Natural killer cell treated with Interleukin-12 subunit alpha and Interleukin-12 subunit beta and Interleukin-15 and Interleukin-18, amount 100 ng/mL, for 72 hours (primary cell): ENCODE measurements at regions not wholly inside any gene's neighbourhood (a gene's known extent, or its start where the extent isn't known, plus 50 kb on each side); places are given as distances from the start of the nearest gene placed in this dataset.

Experiments
- ATAC-seq, 2 donors: fragments of 150-1000 bp; cut with Tn5 transposase in 1 of 2; sonication (Bioruptor Pico), chemical (Tn5 transposase) in 1 of 2; 2 replicates each; pipeline ENCODE4 v1.10.0; 2021
- DNase-seq: peaks from one replicate; pipeline ENCODE4 v3.0.0; 2022; ENCODE audit warnings: low spot score
- H3K27ac Mint-ChIP-seq, 2 donors: 1 replicate in 1 of 2; 2 replicates in 1 of 2; pipeline ENCODE4 v1.8.0; 2022; ENCODE audit warnings: mixed read lengths in 2 of 2, mild to moderate bottlenecking in 1 of 2, moderate library complexity in 1 of 2
- H3K27me3 Mint-ChIP-seq, 2 donors: 1 replicate in 1 of 2; 2 replicates in 1 of 2; pipeline ENCODE4 v1.8.0; 2022; ENCODE audit warnings: mixed read lengths in 2 of 2
- H3K36me3 Mint-ChIP-seq: one replicate; pipeline ENCODE4 v1.8.0; 2022; ENCODE audit warnings: mixed read lengths
- H3K4me1 Mint-ChIP-seq, 2 donors: 1 replicate in 1 of 2; 2 replicates in 1 of 2; pipeline ENCODE4 v1.8.0; 2022; ENCODE audit warnings: low read depth in 2 of 2, mixed read lengths in 2 of 2, mild to moderate bottlenecking in 1 of 2
- H3K4me3 Mint-ChIP-seq: one replicate; pipeline ENCODE4 v1.8.0; 2022; ENCODE audit warnings: mixed read lengths
- H3K9me3 Mint-ChIP-seq: 2 replicates; pipeline ENCODE4 v1.8.0; 2022; ENCODE audit warnings: mixed read lengths

DNA sequence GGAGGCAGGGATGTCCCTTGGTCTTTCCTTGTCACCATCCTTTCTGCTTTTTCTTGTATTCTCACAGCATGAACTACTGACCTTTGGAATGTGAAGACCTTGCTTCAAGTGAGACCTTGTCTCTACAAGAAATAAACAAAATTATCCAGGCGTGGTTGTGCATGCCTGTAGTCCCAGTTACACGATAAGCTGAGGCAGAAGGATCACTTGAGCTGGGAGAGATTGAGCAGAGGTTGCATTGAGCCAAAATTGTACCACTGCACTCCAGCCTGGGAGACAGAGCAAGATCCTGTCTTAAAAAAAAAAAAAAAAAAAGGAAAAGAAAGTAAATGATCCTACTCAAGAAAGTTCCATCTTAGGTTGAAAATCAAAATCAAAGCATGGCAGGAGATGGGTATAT, 173.7 kb downstream of the IRS1 start:
- no peaks in the 10 kb centered on the region for H3K9me3 Mint-ChIP-seq
- H3K36me3 Mint-ChIP-seq = no peaks in the 10 kb centered on the region
- H3K27me3 Mint-ChIP-seq = peaks cover 4 to 10% of the 10 kb centered on the region in 2 donors
- H3K4me1 Mint-ChIP-seq = no peaks in the 10 kb centered on the region
- H3K4me3 Mint-ChIP-seq = no peak overlapping the region
- no peak overlapping the region for H3K27ac Mint-ChIP-seq
- DNase-seq = no peak
- ATAC-seq = no peak

DNA sequence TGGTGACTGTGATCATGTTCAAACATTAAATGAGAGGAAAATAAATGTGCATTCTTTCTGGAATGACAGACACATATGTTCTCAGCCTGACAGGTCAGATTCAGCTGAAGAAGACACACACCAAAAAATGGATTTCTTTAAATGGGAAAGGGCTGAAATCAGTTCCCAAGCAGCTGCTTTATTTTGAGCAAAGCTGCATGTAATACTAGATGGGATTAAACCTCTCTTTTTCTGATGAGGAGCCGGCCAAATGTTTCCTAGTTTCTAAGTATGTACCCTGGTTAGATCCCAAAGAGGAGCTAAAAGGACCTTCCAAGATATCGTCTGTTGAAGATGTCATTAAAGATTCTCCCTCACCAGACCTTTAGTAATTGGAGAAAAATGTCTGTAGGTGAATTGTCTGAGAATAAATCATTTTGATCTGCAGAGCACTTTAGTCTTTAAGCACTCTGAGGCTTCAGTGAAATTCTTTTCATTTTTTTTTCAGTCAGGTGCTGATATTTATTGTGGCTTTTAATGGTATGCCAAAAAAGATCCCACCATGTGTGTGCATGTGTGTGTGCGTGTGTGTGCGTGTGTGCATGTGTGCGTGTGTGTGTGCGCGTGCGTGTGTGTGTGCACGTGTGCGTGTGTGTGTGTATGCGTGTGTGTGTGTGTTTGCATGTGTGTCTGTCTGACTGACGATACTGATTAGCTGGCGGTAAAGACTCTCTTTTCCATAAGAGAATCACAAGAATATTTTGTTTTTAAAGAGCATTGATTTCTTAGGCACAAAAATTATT, 175.8 kb downstream of the IRS1 start:
- Mint-ChIP-seq H3K9me3 (peaks cover 2% of the 10 kb centered on the region), H3K4me1 (no peaks in the 10 kb centered on the region), H3K27me3 (peaks cover 8 to 20% of the 10 kb centered on the region in 2 donors), H3K36me3 (no peaks in the 10 kb centered on the region), H3K4me3 (no peak overlapping the region), H3K27ac (no peak overlapping the region)
- DNase-seq (no peak), ATAC-seq (no peak)

DNA sequence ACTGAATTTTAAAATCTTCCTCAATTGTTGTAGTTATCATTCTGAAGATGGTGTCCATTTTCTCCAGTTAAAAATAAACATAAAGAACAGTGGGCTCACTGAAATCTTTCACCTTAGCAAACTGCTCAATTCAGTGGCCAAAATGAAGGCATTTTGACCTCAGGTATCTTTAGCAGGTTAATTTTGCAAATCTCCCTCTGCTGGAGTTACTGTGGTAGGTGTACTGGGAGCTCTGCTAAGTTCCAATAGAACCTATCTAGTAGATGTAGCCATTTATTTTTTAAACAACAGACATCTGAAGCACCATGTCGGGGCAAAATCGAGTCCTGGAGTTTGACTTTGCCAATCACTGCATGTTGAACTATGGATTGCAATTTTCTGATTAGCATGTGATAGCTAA, 177.1 kb downstream of the IRS1 start:
- peaks cover 8 to 31% of the 10 kb centered on the region in 2 donors for H3K27me3 Mint-ChIP-seq
- DNase-seq (no peak), ATAC-seq (no peak)
- peaks cover 5% of the 10 kb centered on the region for H3K9me3 Mint-ChIP-seq
- no peaks in the 10 kb centered on the region for H3K36me3 Mint-ChIP-seq
- H3K27ac Mint-ChIP-seq = no peak overlapping the region
- no peak overlapping the region for H3K4me3 Mint-ChIP-seq
- no peaks in the 10 kb centered on the region for H3K4me1 Mint-ChIP-seq

DNA sequence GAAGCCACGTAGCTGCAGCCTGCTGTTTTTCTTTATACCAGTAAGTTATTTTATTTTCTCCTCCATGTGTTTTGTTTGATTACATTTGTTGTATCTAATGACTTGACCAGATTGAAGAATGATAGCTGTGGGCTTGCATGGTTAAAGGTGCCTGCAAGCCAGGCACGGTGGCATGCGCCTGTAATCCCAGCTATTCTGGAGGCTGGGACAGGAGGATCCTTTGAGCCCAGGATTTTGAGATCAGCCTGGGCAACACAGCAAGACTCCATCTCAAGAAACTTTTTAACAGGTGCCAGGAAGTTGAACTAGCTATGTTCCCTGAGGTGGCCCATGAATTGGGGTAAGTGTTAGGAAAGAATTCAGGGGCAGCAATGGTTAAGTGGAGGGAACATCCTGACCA, 179.4 kb downstream of the IRS1 start:
- H3K36me3 Mint-ChIP-seq = no peaks in the 10 kb centered on the region
- ATAC-seq = no peak
- H3K27me3 Mint-ChIP-seq = peaks cover 8 to 32% of the 10 kb centered on the region in 2 donors
- H3K4me1 Mint-ChIP-seq = no peaks in the 10 kb centered on the region
- no peak overlapping the region for H3K27ac Mint-ChIP-seq
- no peak overlapping the region for H3K4me3 Mint-ChIP-seq
- no peak for DNase-seq
- peaks cover 5% of the 10 kb centered on the region for H3K9me3 Mint-ChIP-seq

DNA sequence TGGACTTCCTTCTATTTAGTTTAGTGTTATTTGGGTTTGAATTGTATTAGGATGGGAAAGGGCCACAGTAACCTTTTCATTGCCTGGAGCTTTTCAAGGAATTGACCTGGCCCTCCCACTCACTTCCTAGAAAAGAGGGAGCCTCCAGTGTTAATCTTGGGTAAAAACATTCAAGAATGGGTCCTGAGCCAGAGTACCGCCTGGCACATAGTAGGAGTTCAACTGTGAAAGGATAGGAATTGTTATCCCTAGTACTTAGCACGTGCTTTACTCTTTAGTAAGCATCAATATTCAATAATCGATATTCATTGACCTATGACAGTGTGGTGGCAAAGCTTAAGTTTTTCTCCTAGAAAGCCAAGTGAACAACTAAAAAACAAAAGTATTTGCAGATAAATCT, 179.9 kb downstream of the IRS1 start:
- Mint-ChIP-seq H3K27me3 (peaks cover 8 to 32% of the 10 kb centered on the region in 2 donors), H3K4me1 (no peaks in the 10 kb centered on the region), H3K36me3 (no peaks in the 10 kb centered on the region), H3K4me3 (no peak overlapping the region), H3K27ac (no peak overlapping the region), H3K9me3 (peaks cover 5% of the 10 kb centered on the region)
- no peak for DNase-seq
- ATAC-seq = no peak

DNA sequence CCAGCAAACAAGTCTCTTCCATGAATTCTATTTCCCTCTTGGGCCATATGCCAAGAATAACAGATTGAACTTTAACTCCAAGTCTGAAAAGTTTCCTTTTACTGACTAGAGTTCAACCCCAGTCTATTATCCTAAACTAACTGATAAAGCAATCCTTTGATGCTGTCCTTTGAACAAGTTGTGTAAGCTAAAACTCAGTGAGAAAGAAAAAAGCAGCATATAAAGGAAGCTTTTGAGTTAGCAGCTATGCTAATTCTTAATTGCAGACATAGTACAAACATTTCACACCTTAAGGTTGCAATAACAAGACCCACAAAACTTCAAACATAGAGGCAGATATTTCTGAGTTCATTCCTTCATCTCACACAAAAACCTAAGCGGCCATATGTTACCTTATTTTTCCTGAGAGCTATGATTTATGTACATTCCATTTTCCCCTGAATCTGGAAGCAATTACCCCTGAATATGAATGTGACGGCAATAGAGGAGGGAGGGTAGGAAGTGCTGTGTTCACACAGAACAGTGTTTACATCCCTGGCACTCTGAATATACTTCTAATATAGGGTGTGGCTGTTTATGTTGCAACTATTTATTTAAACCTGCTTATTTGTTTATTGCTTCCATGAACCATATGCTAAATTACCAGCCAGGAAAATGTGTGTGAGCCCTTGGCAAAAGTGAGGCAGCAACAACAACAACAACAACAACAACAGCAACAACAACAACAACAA, 180.6 kb downstream of the IRS1 start:
- Mint-ChIP-seq H3K36me3 (no peaks in the 10 kb centered on the region), H3K4me1 (no peaks in the 10 kb centered on the region), H3K27me3 (peaks cover 8 to 32% of the 10 kb centered on the region in 2 donors), H3K27ac (no peak overlapping the region), H3K9me3 (peaks cover 5% of the 10 kb centered on the region), H3K4me3 (no peak overlapping the region)
- ATAC-seq (no peak), DNase-seq (no peak)

DNA sequence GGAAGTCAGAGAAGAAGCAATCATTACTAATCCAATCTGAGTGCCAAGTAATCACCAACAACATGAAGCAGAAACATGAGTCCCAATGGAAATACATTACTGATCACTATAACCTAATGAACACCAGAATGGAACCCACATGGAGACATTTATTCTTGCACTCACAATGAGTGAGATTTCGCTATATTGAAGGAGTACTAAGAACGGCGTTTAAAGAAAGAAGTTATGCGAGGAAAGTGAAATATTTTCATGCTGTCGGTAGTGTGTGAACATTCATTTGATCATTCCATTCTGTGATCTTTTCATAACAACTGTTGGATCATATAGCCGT, 181.1 kb downstream of the IRS1 start:
- Mint-ChIP-seq H3K9me3 (peaks cover 5% of the 10 kb centered on the region), H3K4me3 (no peak overlapping the region), H3K36me3 (no peaks in the 10 kb centered on the region), H3K27ac (no peak overlapping the region), H3K4me1 (no peaks in the 10 kb centered on the region), H3K27me3 (peaks cover 8 to 32% of the 10 kb centered on the region in 2 donors)
- no peak for ATAC-seq
- DNase-seq = no peak

DNA sequence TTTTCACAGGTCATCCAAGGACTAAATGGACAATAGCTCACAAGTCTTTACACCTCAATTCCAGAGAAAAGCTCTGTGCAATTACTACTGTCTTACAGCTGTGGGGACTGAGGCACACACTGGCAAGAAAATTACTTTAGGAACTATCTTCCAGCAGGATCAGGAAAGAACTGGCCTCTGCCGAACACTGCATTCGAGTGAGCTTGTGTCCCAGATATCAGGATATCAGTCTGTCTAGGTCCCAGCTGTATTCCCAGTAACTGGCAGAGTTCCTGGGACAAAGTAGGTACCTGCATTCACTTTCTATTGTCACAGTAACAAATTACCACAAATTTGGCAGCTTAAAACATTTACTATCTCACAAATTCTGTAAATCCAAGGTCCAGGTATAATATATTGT, 183.7 kb downstream of the IRS1 start:
- ATAC-seq (no peak), DNase-seq (no peak)
- Mint-ChIP-seq H3K4me1 (no peaks in the 10 kb centered on the region), H3K36me3 (no peaks in the 10 kb centered on the region), H3K27me3 (peaks cover 7 to 29% of the 10 kb centered on the region in 2 donors), H3K4me3 (no peak overlapping the region), H3K9me3 (peaks cover 11% of the 10 kb centered on the region), H3K27ac (no peak overlapping the region)

DNA sequence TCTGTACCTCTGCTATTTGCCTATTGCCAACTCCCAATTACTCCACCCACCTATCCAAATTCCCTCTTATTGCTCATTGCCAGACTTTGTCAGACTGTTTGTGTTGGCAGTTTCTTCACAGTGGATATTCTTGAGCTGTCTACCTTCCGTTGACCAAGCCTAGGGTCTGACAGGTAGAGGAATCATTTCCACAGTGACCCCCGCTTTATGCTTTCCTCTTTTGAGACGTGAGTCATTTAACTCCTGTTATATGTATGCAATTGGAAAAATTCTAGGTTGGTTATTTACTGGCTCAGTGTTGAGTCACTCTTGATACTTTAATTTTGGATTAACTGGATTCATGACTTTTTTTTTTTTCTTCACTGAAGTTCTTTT, 187.7 kb downstream of the IRS1 start:
- Mint-ChIP-seq H3K27ac (no peak overlapping the region), H3K36me3 (no peaks in the 10 kb centered on the region), H3K9me3 (peaks cover 6% of the 10 kb centered on the region), H3K27me3 (peaks cover 3 to 15% of the 10 kb centered on the region in 2 donors), H3K4me3 (no peak overlapping the region), H3K4me1 (no peaks in the 10 kb centered on the region)
- no peak for DNase-seq
- ATAC-seq = no peak

DNA sequence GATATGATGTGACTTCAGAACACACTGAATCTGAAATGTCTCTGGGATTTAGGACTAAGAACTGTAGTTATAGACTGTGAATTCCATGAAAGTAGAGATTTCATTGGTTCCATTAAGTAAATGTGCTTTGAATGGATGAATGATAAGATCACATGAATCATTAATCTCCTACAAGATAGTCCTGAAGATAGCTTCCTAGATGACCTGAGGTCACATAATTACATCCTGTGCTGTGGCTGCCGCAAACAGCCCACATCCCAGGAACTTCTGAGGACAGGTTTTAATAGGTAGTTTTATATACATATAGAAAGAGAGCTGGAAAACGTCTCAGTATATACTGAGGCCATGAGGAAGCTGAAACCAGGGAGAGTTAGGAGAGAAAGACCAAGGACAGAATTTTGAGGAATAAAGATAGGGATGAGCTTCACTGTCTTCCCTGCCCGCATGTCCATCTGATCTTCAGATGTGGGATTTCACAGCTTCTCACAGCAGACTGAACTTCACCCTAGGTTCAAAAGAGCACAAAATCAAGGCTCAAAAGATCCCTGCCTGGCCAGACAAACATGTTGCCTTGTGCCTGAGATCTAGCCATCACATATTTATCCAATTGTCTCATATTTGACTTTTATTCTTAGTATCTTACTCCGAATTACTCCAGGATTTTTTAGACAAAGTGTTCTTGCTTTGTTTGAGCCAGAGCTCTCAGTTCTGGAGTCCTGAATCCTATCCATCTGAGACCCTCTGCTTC, 188.2 kb downstream of the IRS1 start:
- Mint-ChIP-seq H3K9me3 (peaks cover 6% of the 10 kb centered on the region), H3K36me3 (no peaks in the 10 kb centered on the region), H3K27ac (no peak overlapping the region), H3K4me1 (no peaks in the 10 kb centered on the region), H3K27me3 (peaks cover 3 to 15% of the 10 kb centered on the region in 2 donors), H3K4me3 (no peak overlapping the region)
- ATAC-seq (no peak), DNase-seq (no peak)

DNA sequence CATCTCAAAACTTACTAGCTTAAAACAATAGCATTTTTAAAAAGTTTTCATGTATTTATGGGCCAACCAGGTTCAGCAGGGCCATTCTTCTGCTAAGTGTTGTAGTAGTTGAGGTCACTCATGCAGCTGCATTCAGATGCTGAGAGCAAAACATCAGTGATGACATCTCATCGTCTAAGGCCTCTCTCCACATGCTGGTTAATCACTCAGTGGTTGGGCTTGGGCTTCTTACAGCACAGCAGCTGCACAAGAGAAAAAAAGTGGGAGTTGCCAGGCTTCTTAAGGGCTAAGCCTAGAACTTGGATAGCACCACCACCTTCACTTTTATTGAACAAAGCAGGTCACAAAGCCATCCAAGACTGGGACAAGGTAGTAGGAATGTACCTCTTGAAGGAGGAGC, 190.3 kb downstream of the IRS1 start:
- Mint-ChIP-seq H3K9me3 (peaks cover 6% of the 10 kb centered on the region), H3K36me3 (no peaks in the 10 kb centered on the region), H3K27me3 (peaks cover 3 to 15% of the 10 kb centered on the region in 2 donors), H3K4me1 (no peaks in the 10 kb centered on the region), H3K27ac (no peak overlapping the region), H3K4me3 (no peak overlapping the region)
- DNase-seq = no peak
- ATAC-seq = no peak

DNA sequence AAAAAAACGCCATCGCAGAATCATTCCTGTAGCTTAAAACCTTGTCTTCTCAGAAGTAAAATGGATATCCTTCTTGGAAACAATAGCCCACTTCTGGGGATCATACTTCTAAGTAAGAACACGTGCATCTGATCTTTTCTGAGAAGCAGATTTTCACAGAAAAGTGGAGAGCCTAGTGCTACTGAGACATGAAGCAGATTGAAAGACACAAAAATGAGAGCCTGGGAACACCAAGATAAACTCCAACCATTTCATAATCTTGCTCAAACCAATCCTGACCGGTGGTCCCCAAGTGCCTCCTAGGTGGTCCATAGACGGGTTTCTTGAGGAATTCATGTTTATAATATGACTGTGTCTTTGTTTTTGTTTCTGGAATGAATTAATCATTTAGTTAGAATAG, 191.2 kb downstream of the IRS1 start:
- ATAC-seq (no peak), DNase-seq (no peak)
- peaks cover 3 to 15% of the 10 kb centered on the region in 2 donors for H3K27me3 Mint-ChIP-seq
- no peak overlapping the region for H3K27ac Mint-ChIP-seq
- H3K36me3 Mint-ChIP-seq = no peaks in the 10 kb centered on the region
- H3K4me3 Mint-ChIP-seq = no peak overlapping the region
- no peaks in the 10 kb centered on the region for H3K4me1 Mint-ChIP-seq
- peaks cover 6% of the 10 kb centered on the region for H3K9me3 Mint-ChIP-seq

DNA sequence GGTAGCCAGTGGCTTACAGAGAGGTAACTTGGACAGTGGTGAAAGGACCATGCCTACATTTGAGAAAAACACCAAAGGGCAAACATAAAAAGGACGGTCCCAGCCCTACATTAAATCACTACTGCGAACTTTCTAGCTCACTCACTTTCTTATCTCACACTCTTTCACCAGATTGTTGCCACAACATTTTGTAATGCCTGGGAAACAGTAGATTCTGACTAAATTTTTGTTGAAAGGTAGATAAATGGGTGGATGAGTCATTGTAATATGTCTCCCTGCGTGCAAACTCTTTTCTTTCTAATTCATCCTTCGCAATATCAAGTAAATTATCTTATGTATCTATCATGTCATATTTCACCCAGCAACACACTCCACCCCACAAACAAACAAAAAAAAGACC, 192.2 kb downstream of the IRS1 start:
- peaks cover 3 to 8% of the 10 kb centered on the region in 2 donors for H3K27me3 Mint-ChIP-seq
- H3K4me1 Mint-ChIP-seq = no peaks in the 10 kb centered on the region
- ATAC-seq (no peak), DNase-seq (no peak)
- peaks cover 2% of the 10 kb centered on the region for H3K9me3 Mint-ChIP-seq
- no peaks in the 10 kb centered on the region for H3K36me3 Mint-ChIP-seq
- no peak overlapping the region for H3K27ac Mint-ChIP-seq
- H3K4me3 Mint-ChIP-seq = no peak overlapping the region

DNA sequence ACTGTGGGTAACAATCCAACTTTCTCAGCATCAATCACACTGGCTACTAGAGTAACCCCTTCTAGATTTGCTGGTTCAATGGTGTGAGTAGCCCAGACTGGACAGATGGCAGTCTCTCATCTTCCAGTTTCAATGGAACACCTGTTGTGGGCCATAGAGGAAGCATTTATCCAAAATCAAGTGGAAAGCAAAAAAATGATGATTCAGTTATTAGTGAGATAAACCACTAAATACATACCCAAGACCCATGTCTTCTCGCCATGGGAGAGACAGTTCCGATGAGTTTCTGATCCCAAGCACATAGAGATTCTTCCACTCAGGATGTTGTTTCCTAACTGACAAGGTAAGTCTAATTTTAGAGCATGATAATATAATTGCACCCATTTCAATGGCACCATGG, 194.0 kb downstream of the IRS1 start:
- no peak for ATAC-seq
- DNase-seq = no peak
- Mint-ChIP-seq H3K27me3 (peaks cover 0 to 13% of the 10 kb centered on the region in 2 donors), H3K4me1 (no peaks in the 10 kb centered on the region), H3K27ac (no peak overlapping the region), H3K9me3 (no peaks in the 10 kb centered on the region), H3K4me3 (no peak overlapping the region), H3K36me3 (no peaks in the 10 kb centered on the region)
